ENCODE measurements at regions not wholly inside any gene's neighbourhood (a gene's known extent, or its start where the extent isn't known, plus 50 kb on each side); places are given as distances from the start of the nearest gene placed in this dataset.

GRCh38 chr11:95297680-95298452, 66.9 kb upstream of the SESN3 start:
- no peak for DNase-seq

- DNase-seq: no peak
Observed at GRCh38 chr11:95296621-95297025, 65.6 kb upstream of the SESN3 start.

GRCh38 chr11:95296165-95296564, 65.2 kb upstream of the SESN3 start:
- no peak for DNase-seq

DNA sequence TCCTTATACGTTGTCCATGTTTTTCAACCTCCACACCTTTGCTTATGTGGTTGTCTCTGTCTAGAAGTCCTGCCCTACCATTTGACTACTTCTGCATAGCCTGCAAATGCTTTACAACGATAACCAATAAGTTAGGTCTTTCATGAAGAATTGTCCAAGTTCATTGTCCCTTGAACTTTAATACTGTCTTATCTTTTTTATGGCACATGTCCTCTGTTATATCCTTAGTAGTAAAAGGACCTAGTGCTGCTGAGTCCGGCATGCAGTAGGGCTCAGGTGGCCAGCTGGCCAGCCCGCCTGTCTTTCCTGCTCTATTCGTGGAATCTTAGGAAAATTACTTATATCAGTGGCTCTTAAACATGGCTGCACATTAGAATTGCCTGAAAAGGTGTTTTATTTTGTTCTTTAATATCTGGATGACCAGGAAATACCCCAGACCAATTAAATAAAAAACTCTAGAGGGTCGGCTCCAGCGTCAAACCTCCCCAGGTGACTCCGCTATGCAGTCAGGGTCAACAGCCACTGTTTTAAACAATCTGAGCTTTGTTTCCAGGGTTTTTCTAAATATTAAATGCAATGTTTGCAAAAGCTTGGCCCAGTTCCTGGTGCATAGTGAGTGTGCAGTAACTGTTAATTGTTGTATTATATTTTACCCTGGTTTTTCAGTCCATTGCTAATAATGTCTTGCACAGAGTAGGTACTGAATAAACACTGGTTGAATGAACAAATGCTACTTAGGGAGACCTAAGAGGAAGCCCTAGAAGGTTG, 64.6 kb upstream of the SESN3 start:
- no peak for DNase-seq

- DNase-seq: no peak
Observed at GRCh38 chr11:95294701-95295100, 63.7 kb upstream of the SESN3 start.

DNA sequence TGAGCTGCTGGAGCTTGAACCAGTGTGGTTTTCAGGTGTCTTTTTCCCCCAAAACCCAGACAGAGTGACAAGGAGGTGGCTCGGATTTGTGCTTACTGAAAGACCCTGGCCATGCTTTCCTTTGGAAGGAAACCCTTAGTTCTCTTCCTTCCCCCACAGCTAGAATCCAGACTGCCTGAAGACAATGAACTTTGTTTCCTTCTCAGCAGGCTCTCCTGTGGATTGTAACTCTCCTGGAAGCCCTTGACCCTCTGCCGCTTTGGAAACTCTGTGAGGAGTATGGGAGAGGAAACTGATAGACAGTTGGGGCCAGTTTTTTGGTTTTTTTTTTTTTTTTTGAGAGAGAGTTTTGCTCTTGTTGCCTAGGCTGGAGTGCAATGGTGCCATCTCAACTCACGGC, 62.1 kb upstream of the SESN3 start:
- DNase-seq: no peak

- no peak for DNase-seq
Observed at GRCh38 chr11:95291946-95292345, 60.9 kb upstream of the SESN3 start.

GRCh38 chr11:95289378-95290101, 58.5 kb upstream of the SESN3 start:
- DNase-seq: no peak

GRCh38 chr11:95284057-95285052, 53.4 kb upstream of the SESN3 start:
- DNase-seq: no peak

DNA sequence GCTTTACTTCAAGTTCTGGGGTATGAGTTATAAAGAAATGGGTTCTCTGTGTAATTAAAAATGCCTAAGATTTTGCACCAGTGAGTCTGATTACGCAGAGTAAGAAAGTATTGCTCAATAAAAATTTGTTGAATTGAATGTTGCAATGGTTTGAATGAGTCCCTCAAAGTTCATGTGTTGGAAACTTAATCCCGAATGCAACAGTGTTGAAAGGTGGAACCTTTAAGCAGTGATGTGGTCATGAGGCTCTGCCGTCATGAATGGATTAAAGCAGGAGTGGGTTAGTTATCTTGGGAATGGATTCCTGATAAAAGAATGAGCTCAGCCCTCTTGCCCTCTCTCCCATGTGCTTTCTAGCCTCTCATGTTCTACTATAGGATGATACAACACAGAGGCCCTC, 52.6 kb upstream of the SESN3 start:
- no peak for DNase-seq

- no peak for DNase-seq
Observed at GRCh38 chr11:95283146-95283545, 52.1 kb upstream of the SESN3 start.

GRCh38 chr11:95282291-95282751, 51.3 kb upstream of the SESN3 start:
- no peak for DNase-seq

All from activated T-cell treated with anti-CD3 and anti-CD28 coated beads, Interleukin-2, amount 50 U/mL, for 1 hour (primary cell).